Smooth muscle cell (in vitro differentiated cells): ENCODE measurements at regions not wholly inside any gene's neighbourhood (a gene's known extent, or its start where the extent isn't known, plus 50 kb on each side); places are given as distances from the start of the nearest gene placed in this dataset.

Experiments used
- DNase-seq: peaks from one replicate; lab custom pipeline; 2025; ENCODE audit not compliant: unreplicated experiment; lab: John Stamatoyannopoulos, UW
- H2AFZ ChIP-seq: fragments of 200-600 bp; sonication (generic); 2 replicates; pipeline ENCODE4 v1.6.0; 2016; ENCODE audit warnings: antibody characterized with exemption, low read depth, mild to moderate bottlenecking
- H3F3A ChIP-seq: fragments of 200-600 bp; sonication (generic); 2 replicates; pipeline ENCODE4 v1.6.0; 2017; ENCODE audit warnings: antibody characterized with exemption, low read depth
- H3K27ac ChIP-seq: fragments of 200-600 bp; sonication (generic); 2 replicates; pipeline ENCODE4 v1.5.1; 2016; ENCODE audit warnings: low read depth, mild to moderate bottlenecking
- H3K27me3 ChIP-seq: fragments of 200-600 bp; sonication (generic); 2 replicates; pipeline ENCODE4 v1.6.1; 2016; ENCODE audit warnings: low read depth, mild to moderate bottlenecking
- H3K36me3 ChIP-seq: fragments of 200-600 bp; sonication (generic); 2 replicates; pipeline ENCODE4 v1.5.1; 2016; ENCODE audit warnings: low read depth
- H3K4me1 ChIP-seq: fragments of 200-600 bp; sonication (generic); 2 replicates; pipeline ENCODE4 v1.5.1; 2016; ENCODE audit warnings: low read depth
- H3K4me2 ChIP-seq: fragments of 200-600 bp; sonication (generic); 2 replicates; pipeline ENCODE4 v1.6.0; 2016; ENCODE audit warnings: mild to moderate bottlenecking
- H3K4me3 ChIP-seq: fragments of 200-600 bp; sonication (generic); 2 replicates; pipeline ENCODE4 v1.5.1; 2016; ENCODE audit warnings: mild to moderate bottlenecking
- H3K79me2 ChIP-seq: fragments of 200-600 bp; sonication (generic); 2 replicates; pipeline ENCODE4 v1.6.0; 2016; ENCODE audit warnings: low read depth, mild to moderate bottlenecking
- H3K9ac ChIP-seq: fragments of 200-600 bp; sonication (generic); 2 replicates; pipeline ENCODE4 v1.6.0; 2016; ENCODE audit warnings: low read depth
- H3K9me3 ChIP-seq: fragments of 200-600 bp; sonication (generic); replicated peaks from 2 replicates; pipeline ENCODE4 v1.5.1; 2016; ENCODE audit warnings: low read depth
- H4K20me1 ChIP-seq: fragments of 200-600 bp; sonication (generic); 2 replicates; pipeline ENCODE4 v1.6.0; 2016; ENCODE audit warnings: low read depth
- CTCF ChIP-seq: fragments of 200-600 bp; sonication (generic); IDR thresholded peaks from 2 replicates; pipeline ENCODE4 v1.5.1; 2017; ENCODE audit warnings: borderline replicate concordance, mild to moderate bottlenecking, antibody characterized with exemption; ENCODE audit not compliant: insufficient read depth, poor library complexity, severe bottlenecking
- whole genome bisulfite sequencing: methylation state at CpG from one replicate; pipeline ENCODE4 v1.1.7; 2016; ENCODE audit warnings: low lambda C conversion rate; 5-methylcytosine and 5-hydroxymethylcytosine counted together

- no peak overlapping the region for H3K4me2 ChIP-seq
- no peaks in the 10 kb centered on the region for H3K9me3 ChIP-seq
- H3F3A ChIP-seq: no peaks in the 10 kb centered on the region
- H3K4me1 ChIP-seq: no peaks in the 10 kb centered on the region
- H4K20me1 ChIP-seq: no peaks in the 10 kb centered on the region
- H3K9ac ChIP-seq: no peak overlapping the region
- no peak for TF ChIP-seq CTCF
- WGBS: 87% methylated on average over 6 of the region's 6 CpGs
- DNase-seq: no peak
- no peak overlapping the region for H3K4me3 ChIP-seq
- H3K27ac ChIP-seq: no peak overlapping the region
- H3K27me3 ChIP-seq: no peaks in the 10 kb centered on the region
- H3K36me3 ChIP-seq: no peaks in the 10 kb centered on the region
- H3K79me2 ChIP-seq: no peaks in the 10 kb centered on the region
- H2AFZ ChIP-seq: no peak overlapping the region
Observed at GRCh38 chr2:2623939-2624338, 292.9 kb upstream of the MYT1L start.

GRCh38 chr2:2621855-2622254 lies 290.8 kb upstream of the MYT1L start:
- Histone ChIP-seq H3K4me1 (no peaks in the 10 kb centered on the region), H3F3A (no peaks in the 10 kb centered on the region), H3K9ac (no peak overlapping the region), H3K27ac (no peak overlapping the region), H3K4me2 (no peak overlapping the region), H4K20me1 (no peaks in the 10 kb centered on the region), H3K27me3 (no peaks in the 10 kb centered on the region), H2AFZ (no peak overlapping the region), H3K79me2 (no peaks in the 10 kb centered on the region), H3K4me3 (no peak overlapping the region), H3K9me3 (no peaks in the 10 kb centered on the region), H3K36me3 (no peaks in the 10 kb centered on the region)
- 89% methylated on average over 8 of the region's 8 CpGs for WGBS
- DNase-seq: no peak
- TF ChIP-seq CTCF: no peak

- no peaks in the 10 kb centered on the region for H4K20me1 ChIP-seq
- no peaks in the 10 kb centered on the region for H3K27me3 ChIP-seq
- H3K36me3 ChIP-seq: no peaks in the 10 kb centered on the region
- 78% methylated on average over 7 of the region's 7 CpGs for WGBS
- no peak overlapping the region for H3K4me3 ChIP-seq
- H3K9me3 ChIP-seq: no peaks in the 10 kb centered on the region
- no peak overlapping the region for H3K9ac ChIP-seq
- TF ChIP-seq CTCF: no peak
- H2AFZ ChIP-seq: no peak overlapping the region
- no peak overlapping the region for H3K4me2 ChIP-seq
- no peaks in the 10 kb centered on the region for H3K79me2 ChIP-seq
- H3K4me1 ChIP-seq: no peaks in the 10 kb centered on the region
- no peak for DNase-seq
- no peaks in the 10 kb centered on the region for H3F3A ChIP-seq
- no peak overlapping the region for H3K27ac ChIP-seq
Observed at GRCh38 chr2:2620604-2621003, 289.5 kb upstream of the MYT1L start.

- TF ChIP-seq CTCF: no peak
- no peaks in the 10 kb centered on the region for H4K20me1 ChIP-seq
- no peaks in the 10 kb centered on the region for H3K36me3 ChIP-seq
- H3F3A ChIP-seq: no peaks in the 10 kb centered on the region
- no peak for DNase-seq
- no peaks in the 10 kb centered on the region for H3K79me2 ChIP-seq
- H3K27me3 ChIP-seq: no peaks in the 10 kb centered on the region
- H2AFZ ChIP-seq: no peak overlapping the region
- H3K9me3 ChIP-seq: no peaks in the 10 kb centered on the region
- H3K9ac ChIP-seq: no peak overlapping the region
- 88% methylated on average over 8 of the region's 8 CpGs for WGBS
- no peaks in the 10 kb centered on the region for H3K4me1 ChIP-seq
- no peak overlapping the region for H3K27ac ChIP-seq
- H3K4me3 ChIP-seq: no peak overlapping the region
- no peak overlapping the region for H3K4me2 ChIP-seq
Observed at GRCh38 chr2:2619995-2620394, 288.9 kb upstream of the MYT1L start.
